NOMO-1 treated with dmso at 0.1 percent for 144 hours (cell line): ENCODE measurements at regions not wholly inside any gene's neighbourhood (a gene's known extent, or its start where the extent isn't known, plus 50 kb on each side); places are given as distances from the start of the nearest gene placed in this dataset.
"Not testable (repeated sequence)": the region's sequence is repeated elsewhere in the genome, so short reads cannot be mapped to it uniquely, and the experiment has no call there.

Experiments
- DNase-seq: peaks from one replicate; lab custom pipeline; 2025; ENCODE audit not compliant: unreplicated experiment; lab: John Stamatoyannopoulos, UW

DNA sequence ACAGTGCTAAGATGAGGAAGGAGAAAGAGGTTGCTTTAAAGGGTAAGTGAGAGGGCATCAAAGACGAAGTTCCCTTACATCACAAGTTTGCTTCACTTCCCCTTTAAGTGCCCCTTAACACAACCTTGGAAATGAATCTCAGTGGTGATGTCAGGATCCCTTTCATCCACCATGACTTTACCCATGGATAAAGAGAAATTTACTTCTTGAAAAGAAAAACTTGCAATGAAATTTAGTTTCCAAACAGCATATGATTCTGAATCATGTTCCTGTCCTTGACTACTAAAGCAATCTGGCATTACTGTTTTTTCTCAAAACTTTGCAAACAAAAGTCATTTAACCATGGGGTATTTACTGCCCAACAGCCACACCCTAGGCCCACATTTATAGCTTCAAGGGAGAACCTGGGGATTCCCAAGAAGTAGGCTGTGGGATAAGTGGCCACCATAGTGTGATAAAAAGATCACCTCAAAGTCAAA, 135.9 kb downstream of the ITGB8 start:
- peak; percentile 53 for DNase-seq

DNA sequence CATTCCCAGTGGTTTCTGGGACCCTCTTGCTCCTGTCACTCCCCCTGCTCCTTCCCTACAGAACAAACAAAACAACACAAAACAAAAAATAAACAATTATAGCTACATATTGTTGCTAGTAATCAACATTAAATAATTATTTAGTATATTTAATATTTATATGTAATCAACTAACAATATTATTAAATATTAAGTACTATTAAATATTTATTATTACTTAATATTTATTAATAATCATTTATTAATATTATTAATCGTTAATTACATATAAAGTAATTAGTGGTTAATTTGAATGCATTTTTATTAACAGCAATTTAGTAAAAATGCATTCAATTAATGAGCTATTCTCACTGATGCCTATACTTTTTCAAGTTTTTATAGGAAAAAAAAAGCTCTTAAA, 139.4 kb downstream of the ITGB8 start:
- no peak for DNase-seq

DNA sequence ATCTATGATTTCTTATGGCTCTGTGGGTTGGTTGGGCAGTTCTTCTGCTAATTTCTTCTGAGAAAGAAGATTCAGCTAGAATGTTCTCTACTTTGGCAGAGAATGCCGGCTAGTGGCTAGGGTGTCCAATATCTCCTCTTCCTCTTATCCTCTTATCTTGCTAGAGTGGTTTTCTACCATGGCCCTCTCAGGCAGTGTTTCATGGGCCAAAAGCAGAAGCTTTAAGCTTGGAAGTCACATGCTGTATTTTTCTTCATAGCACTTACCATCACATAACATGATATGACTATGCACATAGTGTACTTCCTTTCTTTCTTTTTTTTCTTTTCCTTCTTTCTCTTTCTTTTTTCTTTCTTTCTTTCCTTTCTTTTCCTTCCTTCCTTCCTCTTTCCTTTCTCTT, 140.0 kb downstream of the ITGB8 start:
- DNase-seq = peak; percentile 3

DNA sequence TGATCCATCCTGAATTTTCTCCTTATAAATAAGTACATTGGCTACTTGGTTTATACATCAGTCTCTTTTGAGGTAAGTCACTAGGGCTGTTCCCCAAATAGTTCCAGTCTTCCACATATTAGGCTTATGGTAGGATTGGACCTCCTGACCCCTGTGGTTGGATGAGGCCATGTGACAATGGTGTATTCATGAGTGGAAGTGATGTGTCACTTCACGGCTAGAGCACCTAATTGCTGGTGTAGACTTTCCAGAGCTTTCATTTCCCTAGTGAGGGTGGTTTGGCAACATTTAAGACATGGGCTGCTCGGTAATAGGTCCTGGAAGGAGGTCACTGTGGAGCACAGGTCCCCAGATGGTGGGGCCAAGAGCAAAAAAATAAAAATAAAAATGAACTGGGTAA, 141.2 kb upstream of the ABCB5 start:
- DNase-seq = peak; percentile 10

DNA sequence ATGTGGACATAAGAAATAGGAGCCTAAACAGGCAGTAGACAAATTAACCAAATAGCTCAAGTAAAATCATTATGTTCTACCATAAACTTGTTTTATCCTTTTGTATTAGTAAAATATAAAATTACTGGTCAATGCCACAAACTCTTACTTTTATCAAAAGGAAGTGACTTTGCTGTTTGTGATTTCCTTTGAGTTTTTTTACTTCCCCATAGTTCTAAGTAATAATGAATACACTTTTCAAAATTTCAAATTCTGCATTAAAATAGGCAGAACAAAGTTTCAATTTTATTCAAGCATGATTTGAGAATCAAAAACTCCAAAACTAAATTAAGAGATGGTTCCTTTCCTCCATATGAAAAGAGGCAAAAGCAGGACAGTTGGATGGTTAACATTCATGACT, 139.7 kb upstream of the ABCB5 start:
- DNase-seq = no peak

DNA sequence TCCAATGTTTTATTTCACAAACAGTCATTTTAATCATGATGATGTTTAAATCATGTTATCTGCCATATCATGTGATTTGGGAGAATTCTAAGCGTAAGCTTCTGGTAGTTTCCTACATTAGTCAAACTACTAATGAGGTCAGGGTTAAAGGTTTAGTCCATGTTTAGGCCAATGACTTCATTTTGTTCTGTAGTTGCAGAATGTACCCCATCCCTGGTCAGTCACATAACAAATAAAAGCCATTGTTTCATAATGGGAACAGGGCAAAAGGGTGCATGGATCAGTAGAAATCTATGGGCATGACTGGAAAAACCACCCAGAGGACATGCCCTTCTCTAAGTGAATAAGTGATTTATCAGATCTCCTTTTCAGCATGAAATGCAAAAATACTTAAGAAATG, 138.4 kb upstream of the ABCB5 start:
- DNase-seq = no peak

DNA sequence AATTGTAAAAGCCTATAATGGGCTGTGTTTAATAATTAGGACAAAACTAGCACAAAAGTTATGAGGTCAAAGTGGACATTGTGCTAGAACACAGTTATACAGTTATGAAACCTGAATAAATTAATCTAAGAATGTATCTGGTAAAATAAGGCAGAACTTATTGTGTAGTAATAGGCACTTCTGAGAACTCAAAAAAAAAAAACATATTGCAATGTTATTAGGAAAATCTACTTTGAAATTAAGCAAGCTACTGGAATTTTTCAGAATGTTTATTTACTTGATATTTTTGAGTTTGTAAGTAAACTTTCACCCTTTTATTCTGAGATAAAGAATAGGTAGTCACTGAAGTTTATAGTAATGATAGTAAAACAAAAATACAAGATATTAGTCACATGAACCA, 135.8 kb upstream of the ABCB5 start:
- no peak for DNase-seq

DNA sequence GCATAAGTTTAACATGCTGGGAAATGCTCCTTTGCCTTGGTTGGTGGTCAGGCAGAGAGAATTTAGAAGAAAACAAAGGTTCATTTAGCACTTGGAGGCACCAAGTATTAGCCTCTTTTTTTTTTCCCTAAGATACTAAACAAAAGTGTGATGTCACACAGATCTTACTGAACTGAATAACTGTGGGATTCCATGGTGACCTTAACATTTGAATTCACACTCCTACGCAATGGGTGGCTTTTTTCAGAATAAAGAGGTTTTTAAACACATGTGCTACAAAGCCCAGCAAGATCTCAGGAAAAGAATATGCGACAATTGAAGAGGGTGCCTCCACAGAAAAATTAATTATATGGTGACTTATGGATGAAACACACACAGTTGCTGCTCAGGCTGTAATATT, 133.4 kb upstream of the ABCB5 start:
- DNase-seq = no peak

DNA sequence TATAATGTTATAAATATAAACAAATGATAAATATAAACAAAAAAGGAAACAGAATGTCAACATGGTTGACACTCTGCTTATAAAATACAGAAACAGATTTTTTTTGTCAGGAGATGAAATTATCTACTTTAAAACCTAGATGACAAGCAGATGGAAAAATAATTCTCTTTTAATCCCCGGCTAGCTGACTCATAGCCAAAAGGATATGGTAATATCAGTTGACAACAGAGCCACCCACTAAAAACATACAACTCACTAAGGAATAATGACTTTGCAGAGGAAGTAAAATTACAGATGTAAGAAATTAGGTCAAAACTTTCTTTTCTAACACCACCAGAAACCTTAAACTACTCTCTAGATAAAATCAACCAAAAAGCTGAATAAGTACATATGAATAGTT, 131.1 kb upstream of the ABCB5 start:
- no peak for DNase-seq

DNA sequence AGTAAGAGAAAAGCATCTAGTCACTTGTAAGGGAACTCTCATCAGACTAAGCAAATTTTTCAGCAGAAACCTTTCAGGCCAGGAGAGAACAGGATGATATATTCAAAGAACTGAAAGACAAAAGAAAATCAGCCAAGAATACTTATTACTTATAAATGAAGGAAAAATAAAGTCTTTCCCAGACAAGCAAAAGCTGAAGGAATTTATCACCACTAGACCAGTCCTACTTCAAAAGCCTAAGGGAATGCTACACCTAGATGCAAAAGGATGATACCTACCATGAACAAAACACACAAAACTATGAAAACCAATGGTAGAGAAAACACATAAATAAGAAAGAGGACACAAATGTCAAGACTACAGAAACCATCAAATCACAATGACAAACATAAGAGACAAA, 126.6 kb upstream of the ABCB5 start:
- no peak for DNase-seq

DNA sequence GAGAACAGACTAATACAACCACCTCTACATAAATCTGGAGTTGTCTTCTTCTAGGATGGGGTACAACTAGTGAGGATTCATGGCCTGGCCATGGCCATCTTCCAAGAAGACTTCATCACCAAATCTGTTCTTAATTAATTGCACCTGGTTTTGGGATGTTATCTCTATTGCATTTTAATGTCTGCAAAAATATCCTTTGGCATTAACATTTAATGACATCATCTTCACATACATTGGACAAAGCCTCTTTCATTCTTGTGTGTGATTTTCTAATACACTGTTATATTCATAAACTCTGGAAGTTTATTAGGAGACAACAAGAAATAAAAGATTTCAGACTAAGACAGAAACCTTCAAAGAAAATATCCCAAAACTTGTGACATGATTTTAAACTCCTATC, 124.2 kb upstream of the ABCB5 start:
- no peak for DNase-seq

DNA sequence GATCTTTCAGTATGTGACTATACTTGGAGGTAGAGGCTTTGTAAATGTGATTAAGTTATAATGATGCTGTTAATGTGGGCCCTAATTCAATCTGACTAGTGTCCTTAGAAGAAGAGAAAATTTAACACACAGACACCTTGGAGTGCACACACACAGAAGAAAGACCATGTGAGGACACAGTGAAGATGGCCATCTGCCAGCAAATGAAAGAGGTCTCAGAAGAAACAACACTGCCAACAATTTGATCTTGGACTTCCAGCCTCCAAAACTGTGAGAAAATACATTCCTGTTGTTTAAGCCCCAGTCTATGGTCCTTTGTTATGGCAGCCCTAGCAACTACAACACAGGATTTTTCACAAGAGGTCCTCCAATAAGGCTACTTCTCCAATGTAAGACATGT, 120.9 kb upstream of the ABCB5 start:
- DNase-seq = no peak

DNA sequence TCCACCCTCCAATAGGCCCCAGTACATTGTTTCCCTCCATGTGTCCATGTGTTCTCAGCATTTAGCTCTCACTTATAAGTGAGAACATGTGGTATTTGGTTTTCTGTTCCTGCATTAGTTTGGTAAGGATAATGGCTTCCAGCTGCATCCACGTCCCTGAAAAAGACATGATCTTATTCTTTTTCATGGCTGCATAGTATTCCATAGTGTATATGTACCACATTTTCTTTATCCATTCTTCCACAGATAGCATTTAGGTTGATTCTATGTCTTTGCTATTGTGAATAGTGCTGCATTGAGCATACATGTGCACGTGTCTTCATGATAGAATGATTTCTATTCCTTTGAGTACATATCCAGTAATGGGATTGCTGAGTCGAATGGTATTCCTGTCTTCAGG, 114.0 kb upstream of the ABCB5 start:
- DNase-seq = not testable (repeated sequence)

DNA sequence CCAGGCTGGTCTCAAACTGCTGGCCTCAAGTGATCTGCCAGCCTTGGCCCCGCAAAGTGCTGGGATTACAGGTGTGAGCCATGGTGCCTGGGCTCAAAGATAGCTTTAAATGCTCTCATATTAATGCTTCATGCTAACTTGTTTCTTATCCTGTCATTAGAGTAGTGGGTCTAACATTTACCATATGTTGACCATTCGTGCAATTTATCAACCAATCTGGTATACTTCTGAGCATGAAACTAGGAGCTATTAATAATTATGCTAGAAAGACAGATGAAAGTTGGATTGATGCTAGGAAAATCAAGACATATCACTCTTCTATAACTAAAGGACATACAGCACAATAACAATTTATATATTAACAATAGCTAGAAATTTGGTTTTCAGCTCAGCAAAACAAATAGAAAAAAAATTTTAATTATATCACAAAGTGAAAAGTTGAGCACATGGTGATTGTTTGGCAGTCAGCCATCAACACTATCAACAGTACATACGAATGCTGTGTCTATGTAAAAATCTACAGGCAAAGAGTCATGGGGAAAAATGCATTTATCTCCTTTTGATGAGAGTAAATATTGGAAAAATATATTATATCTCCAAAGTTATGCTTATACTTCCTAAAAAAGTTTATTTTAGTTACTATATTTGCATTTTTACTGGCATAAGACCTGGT, 112.1 kb upstream of the ABCB5 start:
- no peak for DNase-seq

DNA sequence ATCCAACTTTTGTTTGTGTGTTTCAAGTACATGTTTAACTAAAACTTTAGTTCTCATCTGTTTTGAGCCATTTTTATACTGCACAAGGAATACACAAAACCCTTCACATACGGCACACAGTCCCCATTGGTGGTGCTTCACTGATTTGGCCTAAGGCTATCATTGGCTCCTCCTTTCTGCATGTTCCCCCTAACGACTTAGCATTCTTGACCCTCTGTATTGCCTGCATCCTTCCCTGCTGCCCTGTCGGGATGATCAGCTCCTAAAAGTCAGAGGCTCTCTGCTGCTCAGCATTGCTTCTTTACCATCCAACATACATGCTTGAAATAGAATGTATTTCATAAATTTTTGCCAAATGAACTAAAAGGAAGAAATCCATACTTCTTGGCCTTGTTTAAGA, 111.4 kb upstream of the ABCB5 start:
- no peak for DNase-seq

DNA sequence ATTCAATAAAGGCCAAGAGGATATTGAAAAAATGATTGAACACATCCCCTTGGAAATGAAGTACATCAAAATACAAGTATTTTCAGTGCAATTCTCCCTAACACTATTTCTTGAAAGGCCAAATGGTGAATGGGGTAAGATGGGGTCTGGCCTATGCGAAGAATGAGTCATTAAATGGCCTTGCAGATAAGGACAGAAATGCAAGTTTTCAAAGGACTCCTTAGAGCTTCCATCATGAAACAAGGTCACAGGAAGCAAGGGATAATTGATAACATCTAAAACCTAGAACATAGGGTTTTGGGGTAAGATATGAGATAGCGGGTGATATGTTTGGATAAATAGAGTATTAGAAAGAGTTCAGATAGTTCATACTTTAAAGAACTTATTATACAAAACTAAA, 109.3 kb upstream of the ABCB5 start:
- DNase-seq = no peak

DNA sequence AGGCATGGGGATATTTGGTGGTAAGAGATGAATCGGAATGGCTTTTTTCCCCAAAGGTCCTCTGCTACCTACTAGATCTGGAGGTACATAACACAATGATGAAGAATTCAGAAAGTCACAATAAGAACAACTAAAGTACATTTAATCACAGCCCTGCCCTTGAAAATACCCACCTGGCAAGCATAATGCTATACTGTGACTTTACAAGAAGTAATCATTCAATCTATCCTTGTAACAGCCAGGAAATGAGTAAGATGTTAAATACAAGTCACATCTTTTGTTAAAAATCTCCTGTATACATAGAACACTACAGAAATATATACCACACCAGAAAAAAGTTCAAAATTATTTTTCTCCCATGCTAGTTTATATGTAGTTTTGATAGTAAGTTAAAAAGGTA, 108.3 kb upstream of the ABCB5 start:
- DNase-seq = no peak

DNA sequence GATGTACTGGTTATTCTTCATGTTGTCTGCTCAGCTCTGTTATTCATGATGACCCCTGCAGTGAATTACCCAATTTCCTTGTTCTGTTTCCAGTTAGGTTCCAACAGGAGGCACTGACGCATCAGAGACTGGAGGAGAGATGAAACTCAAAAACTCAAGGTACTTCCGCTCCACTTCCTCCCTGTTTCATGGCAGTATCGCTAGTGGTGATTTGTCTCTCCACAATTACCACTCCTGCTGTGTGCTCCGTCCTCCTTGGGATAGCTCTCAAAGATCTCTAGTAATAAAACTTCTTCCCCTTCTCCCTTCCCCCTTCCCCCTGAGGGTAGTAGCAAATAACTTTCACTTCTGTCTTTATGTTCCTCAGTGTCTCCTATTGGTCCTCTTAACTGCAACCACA, 107.4 kb upstream of the ABCB5 start:
- peak; percentile 91 for DNase-seq

DNA sequence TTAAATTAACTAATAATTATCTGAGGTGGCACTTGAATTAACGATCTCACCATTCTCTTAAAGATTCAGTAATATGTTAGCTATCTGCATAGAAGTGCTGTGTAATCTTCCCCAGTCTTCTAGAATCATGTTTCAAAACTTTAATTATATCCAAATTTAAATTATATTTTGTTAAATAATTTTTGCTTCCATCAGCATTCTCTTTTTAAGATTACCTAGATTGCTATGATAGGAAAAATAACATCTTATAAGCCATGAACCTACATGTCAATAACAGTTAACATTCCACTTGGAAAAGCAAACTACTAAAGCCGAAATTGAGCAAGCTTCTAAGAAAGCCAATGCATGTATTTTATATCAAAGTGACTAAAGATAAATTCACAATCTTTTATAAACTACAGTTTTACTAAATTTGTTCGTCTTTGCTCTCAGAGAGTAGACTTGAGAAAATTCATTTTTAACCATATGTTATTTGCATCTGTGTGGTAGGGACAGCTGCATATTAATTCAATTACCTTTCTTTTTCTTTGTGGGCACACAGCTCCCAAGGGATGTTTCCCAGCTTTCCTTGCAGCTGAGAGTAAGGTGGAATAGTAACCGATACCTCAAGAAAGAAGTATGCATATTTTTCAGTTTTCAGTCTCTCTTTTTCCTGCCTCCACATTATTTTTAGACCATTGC, 105.4 kb upstream of the ABCB5 start:
- DNase-seq = no peak

DNA sequence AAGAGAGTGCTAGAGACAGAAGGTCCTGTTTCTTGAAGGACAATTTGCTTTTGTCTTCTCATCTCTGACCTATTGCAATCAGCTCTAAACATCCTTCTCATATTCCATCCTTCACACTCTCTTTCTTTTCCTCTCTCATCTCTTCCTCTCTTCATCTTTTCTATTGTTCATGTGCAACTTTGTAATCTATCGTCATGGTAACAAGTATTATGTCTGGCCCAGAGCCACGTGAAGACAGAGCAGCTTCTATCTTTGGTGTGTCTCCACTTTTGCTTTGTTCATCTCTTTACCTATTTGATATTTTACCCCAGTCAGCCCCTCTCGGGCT, 104.9 kb upstream of the ABCB5 start:
- no peak for DNase-seq

DNA sequence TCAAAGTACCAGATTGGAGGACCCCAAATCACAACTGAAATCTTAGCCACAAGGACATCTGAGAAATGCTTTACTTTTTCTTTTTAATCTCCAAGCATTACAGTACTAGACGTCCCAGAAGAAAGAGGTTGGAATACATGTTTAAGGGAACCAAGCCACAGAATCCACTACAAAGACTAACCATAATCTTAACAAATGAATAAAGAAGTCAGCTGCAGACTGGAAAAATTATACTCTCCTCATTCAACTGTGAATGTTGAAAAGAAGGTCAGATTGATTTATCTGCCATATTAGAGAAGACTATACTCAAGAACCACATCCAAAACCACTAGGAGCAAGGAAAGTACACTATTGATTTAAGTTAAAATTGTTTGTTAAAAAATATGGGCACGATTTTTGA, 102.1 kb upstream of the ABCB5 start:
- DNase-seq = no peak

DNA sequence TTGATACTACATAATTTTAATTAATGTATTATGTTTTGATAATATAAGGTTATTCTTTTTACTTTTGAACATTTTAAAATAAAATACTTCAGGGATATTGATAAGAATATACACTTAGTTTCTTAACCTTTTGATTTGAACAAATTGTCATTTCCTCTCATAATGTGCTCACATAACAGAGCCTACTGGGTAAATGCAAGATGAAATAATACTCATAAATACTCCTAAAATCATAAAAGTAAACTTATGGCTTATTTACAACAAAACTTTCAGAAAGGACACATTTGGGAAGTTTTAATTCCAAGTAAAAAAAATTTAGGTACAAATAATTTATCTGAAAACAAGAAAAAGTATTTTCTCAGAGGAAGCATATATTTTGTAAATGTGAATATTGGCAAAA, 101.6 kb upstream of the ABCB5 start:
- no peak for DNase-seq

DNA sequence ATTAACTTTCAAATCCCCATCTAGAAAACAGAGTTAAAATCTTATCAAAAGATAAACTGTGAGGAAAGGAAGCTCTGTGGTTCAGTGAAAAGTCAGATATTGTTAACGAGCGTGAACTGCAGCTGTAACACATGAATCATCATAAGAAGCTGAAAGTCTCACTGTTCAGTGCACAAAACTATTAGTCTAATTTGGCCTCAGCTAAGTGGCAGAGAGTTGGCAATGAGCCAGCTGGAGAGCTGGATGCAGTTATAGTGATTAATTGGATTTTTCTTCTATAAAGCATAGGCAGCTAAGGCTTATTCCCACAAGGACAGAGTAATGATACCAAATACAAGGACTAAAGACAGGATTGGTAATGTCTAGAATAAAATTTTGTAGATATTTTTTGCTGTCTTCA, 101.1 kb upstream of the ABCB5 start:
- no peak for DNase-seq
